GM23248 (cell line): ENCODE measurements at regions not wholly inside any gene's neighbourhood (a gene's known extent, or its start where the extent isn't known, plus 50 kb on each side); places are given as distances from the start of the nearest gene placed in this dataset.

Experiments
- DNase-seq: peaks from one replicate; pipeline ENCODE4 v3.0.0-alpha.2; 2015
- H2AFZ ChIP-seq: fragments of 200-600 bp; sonication (generic); 2 replicates; pipeline ENCODE4 v1.6.1; 2016; ENCODE audit warnings: antibody characterized with exemption
- H3F3A ChIP-seq: fragments of 200-600 bp; sonication (generic); 2 replicates; pipeline ENCODE4 v1.6.1; 2016; ENCODE audit warnings: mild to moderate bottlenecking, antibody characterized with exemption, mixed run types; ENCODE audit not compliant: insufficient read depth
- H3K27ac ChIP-seq: fragments of 200-600 bp; sonication (generic); 2 replicates; pipeline ENCODE4 v1.5.1; 2016; ENCODE audit warnings: mild to moderate bottlenecking
- H3K27me3 ChIP-seq: fragments of 200-600 bp; sonication (generic); replicated peaks from 2 replicates; pipeline ENCODE4 v1.6.1; 2016; ENCODE audit warnings: mild to moderate bottlenecking; ENCODE audit not compliant: insufficient read depth
- H3K36me3 ChIP-seq: fragments of 200-600 bp; sonication (generic); 2 replicates; pipeline ENCODE4 v1.6.1; 2016; ENCODE audit warnings: low read depth, mild to moderate bottlenecking
- H3K4me1 ChIP-seq: fragments of 200-600 bp; sonication (generic); 2 replicates; pipeline ENCODE4 v1.6.1; 2016; ENCODE audit warnings: mild to moderate bottlenecking; ENCODE audit not compliant: insufficient read depth
- H3K4me2 ChIP-seq: fragments of 200-600 bp; sonication (generic); one replicate; pipeline ENCODE4 v1.6.1; 2016; ENCODE audit warnings: mild to moderate bottlenecking; ENCODE audit not compliant: unreplicated experiment
- H3K4me3 ChIP-seq: fragments of 200-600 bp; sonication (generic); 2 replicates; pipeline ENCODE4 v1.5.1; 2016; ENCODE audit warnings: mild to moderate bottlenecking
- H3K79me2 ChIP-seq: fragments of 200-600 bp; sonication (generic); 2 replicates; pipeline ENCODE4 v1.6.1; 2016; ENCODE audit warnings: mild to moderate bottlenecking; ENCODE audit not compliant: insufficient read depth
- H3K9ac ChIP-seq: fragments of 200-600 bp; sonication (generic); 2 replicates; pipeline ENCODE4 v1.6.1; 2016; ENCODE audit warnings: mild to moderate bottlenecking
- H3K9me2 ChIP-seq: fragments of 200-600 bp; sonication (generic); 2 replicates; pipeline ENCODE4 v1.6.1; 2016; ENCODE audit warnings: mixed run types, mild to moderate bottlenecking, moderate library complexity; ENCODE audit not compliant: insufficient read depth
- H3K9me3 ChIP-seq: fragments of 200-600 bp; sonication (generic); one replicate; pipeline ENCODE4 v1.6.1; 2017; ENCODE audit warnings: low read depth
- H4K20me1 ChIP-seq: fragments of 200-600 bp; sonication (generic); 2 replicates; pipeline ENCODE4 v1.6.0; 2016; ENCODE audit not compliant: insufficient read depth
- EZH2 ChIP-seq: fragments of 200-600 bp; sonication (generic); IDR thresholded peaks from 2 replicates; pipeline ENCODE4 v1.6.1; 2018; ENCODE audit warnings: antibody characterized with exemption, mild to moderate bottlenecking; ENCODE audit not compliant: insufficient read depth, poor library complexity, severe bottlenecking
- EZH2phosphoT487 ChIP-seq: fragments of 200-600 bp; sonication (generic); IDR thresholded peaks from 2 replicates; pipeline ENCODE4 v1.6.1; 2018; ENCODE audit warnings: antibody characterized with exemption, moderate library complexity, mild to moderate bottlenecking, low read depth; ENCODE audit not compliant: insufficient read depth
- WGBS, 2 experiments: methylation state at CpG; one replicate each; pipeline ENCODE4 v1.1.6; 2015 to 2017; ENCODE audit warnings: low lambda C conversion rate in 2 of 2, low coverage in 1 of 2; ENCODE audit errors: missing lambda C conversion rate in 2 of 2; 5-methylcytosine and 5-hydroxymethylcytosine counted together
- in situ Hi-C: fragments of 300-500 bp; cut with MboI; formaldehyde crosslinking; loops from 2 replicates; pipeline ENCODE4 v1.15.0; 2020

DNA sequence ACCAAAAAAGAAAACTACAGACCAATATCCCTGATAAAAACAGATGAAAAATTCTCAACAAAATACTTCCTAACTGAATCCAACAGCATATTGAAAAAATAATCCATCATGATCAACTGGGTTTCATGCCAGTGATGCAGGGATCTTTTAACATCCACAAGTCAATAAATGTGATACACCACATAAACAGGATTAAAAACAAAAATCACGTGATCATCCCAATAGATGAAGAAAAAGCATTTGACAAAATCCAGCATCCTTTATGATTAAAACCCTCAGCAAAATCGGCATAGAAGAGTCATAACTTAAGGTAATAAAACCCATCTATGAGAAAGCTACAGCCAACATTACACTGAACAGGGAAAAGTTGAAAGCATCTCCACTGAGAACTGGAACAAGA lies 107.5 kb downstream of the DCLK3 start:
- no peak overlapping the region for H2AFZ ChIP-seq
- H3K4me2 ChIP-seq, result no peak overlapping the region
- H3K27me3 ChIP-seq, result no peaks in the 10 kb centered on the region
- in situ Hi-C loops, result no loop called here
- H3K9me3 ChIP-seq, result no peaks in the 10 kb centered on the region
- no peak for DNase-seq
- H4K20me1 ChIP-seq, result no peaks in the 10 kb centered on the region
- no peak overlapping the region for H3K9ac ChIP-seq
- no peaks in the 10 kb centered on the region for H3K36me3 ChIP-seq
- H3F3A ChIP-seq, result no peaks in the 10 kb centered on the region
- no peaks in the 10 kb centered on the region for H3K9me2 ChIP-seq
- H3K4me1 ChIP-seq, result peaks cover 11% of the 10 kb centered on the region
- H3K27ac ChIP-seq, result no peak overlapping the region
- TF ChIP-seq EZH2 (no peak), EZH2phosphoT487 (no peak)
- no peak overlapping the region for H3K4me3 ChIP-seq
- 37 to 43% methylated on average over 2 of the region's 2 CpGs for WGBS, 2 experiments
- H3K79me2 ChIP-seq, result no peaks in the 10 kb centered on the region

DNA sequence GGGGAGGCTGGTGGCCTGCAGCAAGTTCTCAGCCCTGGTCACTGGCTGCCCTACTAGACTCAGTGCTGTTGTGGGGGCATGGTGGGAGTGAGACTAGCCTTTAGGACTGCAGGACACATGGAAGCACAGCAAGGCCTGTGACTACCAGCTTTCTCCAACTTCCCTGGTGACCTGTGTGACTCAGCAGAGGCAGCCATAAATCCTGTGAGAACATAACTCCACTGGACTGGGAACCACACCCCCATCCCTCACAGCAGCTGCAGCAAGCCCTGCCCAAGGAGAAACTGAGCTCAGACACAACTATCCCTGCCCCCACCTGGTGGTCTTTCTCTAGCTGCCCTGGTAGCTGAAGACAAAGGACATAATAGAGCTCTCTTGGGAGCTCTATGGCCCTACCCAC lies 111.3 kb downstream of the DCLK3 start:
- no peaks in the 10 kb centered on the region for H3K9me3 ChIP-seq
- H3K27ac ChIP-seq, result no peak overlapping the region
- no peaks in the 10 kb centered on the region for H3K27me3 ChIP-seq
- H3K79me2 ChIP-seq, result no peaks in the 10 kb centered on the region
- no peak overlapping the region for H3K9ac ChIP-seq
- no peaks in the 10 kb centered on the region for H4K20me1 ChIP-seq
- peaks cover 43% of the 10 kb centered on the region for H3K4me1 ChIP-seq
- peak; percentile 75 for DNase-seq
- H3K36me3 ChIP-seq, result no peaks in the 10 kb centered on the region
- in situ Hi-C loops, result no loop called here
- TF ChIP-seq EZH2 (no peak), EZH2phosphoT487 (no peak)
- H3K4me2 ChIP-seq, result no peak overlapping the region
- no peaks in the 10 kb centered on the region for H3K9me2 ChIP-seq
- H2AFZ ChIP-seq, result 0 out of 2 replicates have a peak overlapping the region, but pooled peaks have one; percentile 20
- peaks cover 33% of the 10 kb centered on the region for H3F3A ChIP-seq
- H3K4me3 ChIP-seq, result no peak overlapping the region

DNA sequence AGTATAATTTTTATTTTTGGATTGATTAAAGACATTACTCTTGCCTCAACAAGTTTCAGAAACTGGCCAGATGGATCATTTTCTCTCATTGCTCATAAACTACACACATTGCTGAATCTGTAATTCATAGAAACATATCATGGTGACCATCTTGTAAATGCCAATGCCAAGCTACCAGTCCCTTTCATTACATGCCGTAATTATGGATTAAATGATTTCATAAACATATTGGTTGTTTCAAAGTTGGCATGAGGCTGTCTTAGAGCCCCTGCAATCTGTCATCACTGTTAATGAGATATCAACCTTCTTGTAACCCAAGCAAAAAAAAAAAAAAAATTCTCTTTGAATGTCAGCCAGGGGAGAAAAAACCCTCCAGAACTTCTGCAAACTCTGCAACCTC lies 112.2 kb downstream of the DCLK3 start:
- Histone ChIP-seq H3K27me3 (no peaks in the 10 kb centered on the region), H3K9me2 (no peaks in the 10 kb centered on the region), H3K9me3 (no peaks in the 10 kb centered on the region), H3K79me2 (no peaks in the 10 kb centered on the region), H4K20me1 (no peaks in the 10 kb centered on the region), H3K4me2 (no peak overlapping the region), H3F3A (peaks cover 42% of the 10 kb centered on the region), H3K4me3 (no peak overlapping the region), H3K36me3 (no peaks in the 10 kb centered on the region), H2AFZ (no peak overlapping the region), H3K4me1 (peaks cover 53% of the 10 kb centered on the region), H3K27ac (no peak overlapping the region), H3K9ac (no peak overlapping the region)
- 88 to 95% methylated on average over 1 of the region's 1 CpG for WGBS, 2 experiments
- in situ Hi-C loops, result no loop called here
- no peak for DNase-seq
- TF ChIP-seq EZH2phosphoT487, result no peak
- no peak for TF ChIP-seq EZH2

DNA sequence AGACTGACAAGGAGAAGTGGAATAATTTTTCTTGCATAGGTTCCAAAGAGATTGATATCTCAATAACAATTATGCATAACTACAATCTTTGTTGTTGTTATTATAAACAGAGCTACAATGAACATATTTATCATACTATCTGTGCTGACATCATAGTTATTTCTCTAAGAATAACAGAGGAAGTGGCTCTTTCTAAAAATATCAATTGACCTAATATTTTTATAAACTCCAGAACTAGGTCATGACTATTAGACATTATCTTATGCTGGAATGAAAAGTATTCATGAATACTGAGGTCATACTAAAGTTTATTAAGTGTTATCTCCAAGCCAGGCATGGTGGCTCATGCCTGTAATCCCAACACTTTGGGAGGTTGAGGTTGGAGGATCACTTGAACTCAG lies 114.1 kb downstream of the DCLK3 start:
- Histone ChIP-seq H3K4me3 (no peak overlapping the region), H3K27me3 (no peaks in the 10 kb centered on the region), H2AFZ (no peak overlapping the region), H3F3A (peaks cover 47% of the 10 kb centered on the region), H3K9me3 (no peaks in the 10 kb centered on the region), H3K9me2 (no peaks in the 10 kb centered on the region), H3K36me3 (no peaks in the 10 kb centered on the region), H3K79me2 (no peaks in the 10 kb centered on the region), H3K4me2 (no peak overlapping the region), H4K20me1 (no peaks in the 10 kb centered on the region), H3K9ac (no peak overlapping the region), H3K4me1 (peaks cover 59% of the 10 kb centered on the region), H3K27ac (peak overlapping the region; percentile 81)
- TF ChIP-seq EZH2 (no peak), EZH2phosphoT487 (no peak)
- peak; percentile 56 for DNase-seq
- in situ Hi-C loops, result no loop called here

DNA sequence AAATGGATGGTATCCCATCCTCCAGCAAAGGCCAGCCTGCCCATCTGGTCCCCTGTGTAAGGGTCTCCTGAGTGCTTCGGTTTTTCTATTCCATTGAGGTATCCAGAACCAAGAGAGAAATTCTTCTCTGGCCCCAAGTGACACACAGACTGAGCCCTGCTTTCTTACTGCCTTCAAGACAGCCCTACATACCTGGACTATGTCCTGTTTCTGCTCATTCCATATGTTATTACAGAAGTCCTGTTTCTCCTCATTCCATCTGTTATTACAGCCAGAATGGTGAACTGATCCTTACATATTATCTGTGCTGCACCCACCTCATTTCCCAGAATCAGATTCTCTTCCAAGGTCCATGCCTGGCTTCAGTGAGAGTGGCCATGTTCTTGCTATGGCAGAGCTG lies 115.2 kb downstream of the DCLK3 start:
- no peak overlapping the region for H2AFZ ChIP-seq
- TF ChIP-seq EZH2, result no peak
- no peak for TF ChIP-seq EZH2phosphoT487
- H3K79me2 ChIP-seq, result no peaks in the 10 kb centered on the region
- H3F3A ChIP-seq, result peaks cover 47% of the 10 kb centered on the region
- H3K4me3 ChIP-seq, result peak overlapping the region; percentile 12; the same call in 1 of the 2 replicates
- peak overlapping the region; percentile 43 for H3K9ac ChIP-seq
- H4K20me1 ChIP-seq, result no peaks in the 10 kb centered on the region
- in situ Hi-C loops, result no loop called here
- no peaks in the 10 kb centered on the region; the same call in 1 of the 2 replicates for H3K9me2 ChIP-seq
- no peaks in the 10 kb centered on the region for H3K36me3 ChIP-seq
- 0 to 9% methylated on average over 1 of the region's 1 CpG for WGBS, 2 experiments
- H3K4me2 ChIP-seq, result peak overlapping the region; percentile 53
- peaks cover 59% of the 10 kb centered on the region for H3K4me1 ChIP-seq
- H3K27me3 ChIP-seq, result no peaks in the 10 kb centered on the region
- peak overlapping the region; percentile 81 for H3K27ac ChIP-seq
- DNase-seq, result peak; percentile 37
- no peaks in the 10 kb centered on the region for H3K9me3 ChIP-seq
